ENCODE measurements at regions not wholly inside any gene's neighbourhood (a gene's known extent, or its start where the extent isn't known, plus 50 kb on each side); places are given as distances from the start of the nearest gene placed in this dataset.

- TF ChIP-seq GATA2 (IDR thresholded peaks at IDR 0.05; ENCODE audit: low read depth, low read length) (no peak), GATA3 (IDR thresholded peaks at IDR 0.05; ENCODE audit: low read depth, low read length) (no peak)
Observed at GRCh38 chr16:51971184-51971583, 575.8 kb downstream of the TOX3 start.

Measured in SH-SY5Y (cell line).